GM19099 (cell line): ENCODE measurements at regions not wholly inside any gene's neighbourhood (a gene's known extent, or its start where the extent isn't known, plus 50 kb on each side); places are given as distances from the start of the nearest gene placed in this dataset.

Experiments
- POLR2A ChIP-seq: IDR thresholded peaks from 3 replicates; pipeline ENCODE4 v1.6.1; 2011; ENCODE audit warnings: low read depth; ENCODE audit not compliant: insufficient read length; ENCODE audit errors: extremely low read depth

- TF ChIP-seq POLR2A, result no peak
Observed at GRCh38 chr22:48650323-48651035, 1177.2 kb downstream of the BRD1 start.

GRCh38 chr22:48649466-48649865 is 1178.2 kb downstream of the BRD1 start:
- no peak for TF ChIP-seq POLR2A

GRCh38 chr22:48649031-48649430 is 1178.6 kb downstream of the BRD1 start:
- TF ChIP-seq POLR2A, result no peak

- TF ChIP-seq POLR2A, result no peak
Observed at GRCh38 chr22:48647606-48648515, 1179.8 kb downstream of the BRD1 start.

- no peak for TF ChIP-seq POLR2A
Observed at GRCh38 chr22:48647051-48647450, 1180.6 kb downstream of the BRD1 start.

- no peak for TF ChIP-seq POLR2A
Observed at GRCh38 chr22:48646216-48646925, 1181.3 kb downstream of the BRD1 start.

- no peak for TF ChIP-seq POLR2A
Observed at GRCh38 chr22:48645766-48646165, 1181.9 kb downstream of the BRD1 start.

- TF ChIP-seq POLR2A, result no peak
Observed at GRCh38 chr22:48644997-48645396, 1182.7 kb downstream of the BRD1 start.

- TF ChIP-seq POLR2A, result no peak
Observed at GRCh38 chr22:48644108-48644507, 1183.6 kb downstream of the BRD1 start.

- no peak for TF ChIP-seq POLR2A
Observed at GRCh38 chr22:48643066-48643731, 1184.5 kb downstream of the BRD1 start.

- no peak for TF ChIP-seq POLR2A
Observed at GRCh38 chr22:48642550-48642949, 1185.1 kb downstream of the BRD1 start.

- no peak for TF ChIP-seq POLR2A
Observed at GRCh38 chr22:48641906-48642475, 1185.7 kb downstream of the BRD1 start.

GRCh38 chr22:48640890-48641841 is 1186.5 kb downstream of the BRD1 start:
- no peak for TF ChIP-seq POLR2A
